IMR-90 (cell line): ENCODE measurements at regions not wholly inside any gene's neighbourhood (a gene's known extent, or its start where the extent isn't known, plus 50 kb on each side); places are given as distances from the start of the nearest gene placed in this dataset.
A peak's percentile ranks its signal among the peaks of the same experiment; 100 is the strongest.

Source experiments
- ATAC-seq: fragments of 200-7000 bp; cut with Tn5 transposase; 2 replicates; pipeline ENCODE4 v1.9.1; 2020; ENCODE audit warnings: low read depth, mild to moderate bottlenecking, moderate library complexity
- BruUV-seq: library from RNA; stranded (reverse); fragments of 400-500 nt; replicated peaks from 2 replicates; lab custom pipeline; 2021; lab: Mats Ljungman, UMichigan
- CTCF ChIA-PET: fragments of 300-600 bp; formaldehyde crosslinking; extraction: SDS; loops from one replicate; lab custom pipeline; 2021; ENCODE audit warnings: antibody characterized with exemption; lab: Yijun Ruan, JAX
- POLR2A ChIA-PET: fragments of 300-600 bp; sonication (Branson Sonifier 250); formaldehyde crosslinking; loops from one replicate; lab custom pipeline; 2022; ENCODE audit warnings: antibody characterized with exemption; ENCODE audit not compliant: unreplicated experiment; lab: Charles Lee
- DNase-seq: peaks from one replicate; pipeline ENCODE4 v3.0.0; 2013
- H2AFZ ChIP-seq: replicated peaks from 2 replicates; pipeline ENCODE3; 2013; ENCODE audit warnings: low read length, mild to moderate bottlenecking; ENCODE audit not compliant: poor library complexity
- H2AK5ac ChIP-seq: 2 replicates; pipeline ENCODE4 v1.6.1; 2013; ENCODE audit warnings: low read depth, low read length, inconsistent platforms
- H2AK9ac ChIP-seq: replicated peaks from 2 replicates; pipeline ENCODE3; 2013; ENCODE audit warnings: mild to moderate bottlenecking, low read depth, low read length, moderate library complexity; ENCODE audit not compliant: poor library complexity
- H2BK120ac ChIP-seq: 2 replicates; pipeline ENCODE4 v1.6.1; 2013; ENCODE audit warnings: low read depth, low read length, inconsistent platforms
- H2BK15ac ChIP-seq: 3 replicates; pipeline ENCODE4 v1.6.1; 2013; ENCODE audit warnings: low read depth, low read length, inconsistent platforms
- H2BK20ac ChIP-seq: 2 replicates; pipeline ENCODE4 v1.6.1; 2013; ENCODE audit warnings: low read depth, mild to moderate bottlenecking, inconsistent platforms, low read length, moderate library complexity
- H2BK5ac ChIP-seq: 2 replicates; pipeline ENCODE4 v1.6.1; 2013; ENCODE audit warnings: mild to moderate bottlenecking, low read depth, low read length, inconsistent platforms; ENCODE audit not compliant: poor library complexity, severe bottlenecking
- H3K14ac ChIP-seq: replicated peaks from 2 replicates; pipeline ENCODE4 v1.6.1; 2013; ENCODE audit warnings: low read depth, low read length, inconsistent platforms
- H3K18ac ChIP-seq: 2 replicates; pipeline ENCODE4 v1.6.1; 2013; ENCODE audit warnings: low read depth, low read length, control low read depth
- H3K23ac ChIP-seq: 2 replicates; pipeline ENCODE4 v1.6.1; 2013; ENCODE audit warnings: low read depth, low read length, inconsistent platforms
- H3K27ac ChIP-seq: 2 replicates; pipeline ENCODE4 v1.5.1; 2013; ENCODE audit warnings: mild to moderate bottlenecking, control low read depth, low read length; ENCODE audit not compliant: insufficient read depth
- H3K27me3 ChIP-seq: 2 replicates; pipeline ENCODE4 v1.6.1; 2013; ENCODE audit warnings: low read length; ENCODE audit not compliant: control insufficient read depth, insufficient read depth
- H3K36me3 ChIP-seq: 2 replicates; pipeline ENCODE4 v1.6.1; 2013; ENCODE audit warnings: low read length, mixed read lengths; ENCODE audit not compliant: control insufficient read depth, insufficient read depth
- H3K4ac ChIP-seq: 2 replicates; pipeline ENCODE4 v1.6.1; 2013; ENCODE audit warnings: low read depth, low read length, inconsistent platforms
- H3K4me1 ChIP-seq: 2 replicates; pipeline ENCODE4 v1.6.1; 2013; ENCODE audit warnings: low read length, mixed read lengths; ENCODE audit not compliant: control insufficient read depth, insufficient read depth
- H3K4me2 ChIP-seq: 2 replicates; pipeline ENCODE4 v1.6.1; 2013; ENCODE audit warnings: low read depth, mild to moderate bottlenecking, control low read depth, low read length, moderate library complexity
- H3K4me3 ChIP-seq: 2 replicates; pipeline ENCODE4 v1.5.1; 2013; ENCODE audit warnings: low read depth, mild to moderate bottlenecking, control low read depth, low read length, moderate library complexity; ENCODE audit not compliant: insufficient read depth
- H3K56ac ChIP-seq: 2 replicates; pipeline ENCODE4 v1.6.1; 2013; ENCODE audit warnings: low read length, inconsistent platforms; ENCODE audit not compliant: insufficient read depth; ENCODE audit errors: extremely low read depth
- H3K79me1 ChIP-seq, 2 experiments: 2 replicates each; pipeline ENCODE4 v1.6.1; 2013; ENCODE audit warnings: low read length in 2 of 2, inconsistent platforms in 1 of 2, low read depth in 1 of 2
- H3K9ac ChIP-seq: 2 replicates; pipeline ENCODE4 v1.6.1; 2013; ENCODE audit warnings: low read depth, low read length, control low read depth
- H3K9me1 ChIP-seq: 2 replicates; pipeline ENCODE4 v1.6.1; 2013; ENCODE audit warnings: low read length, inconsistent platforms; ENCODE audit not compliant: insufficient read depth
- H3K9me3 ChIP-seq: 2 replicates; pipeline ENCODE4 v1.6.1; 2013; ENCODE audit warnings: low read length; ENCODE audit not compliant: control insufficient read depth, insufficient read depth
- H4K20me1 ChIP-seq: 2 replicates; pipeline ENCODE4 v1.6.1; 2013; ENCODE audit warnings: low read length, inconsistent platforms; ENCODE audit not compliant: insufficient read depth
- H4K5ac ChIP-seq: 2 replicates; pipeline ENCODE4 v1.6.1; 2013; ENCODE audit warnings: mild to moderate bottlenecking, low read depth, low read length, control low read depth
- H4K8ac ChIP-seq, 2 experiments: 2 replicates each; pipeline ENCODE4 v1.6.1; 2013; ENCODE audit warnings: low read depth in 2 of 2, low read length in 2 of 2, control low read depth in 1 of 2, inconsistent platforms in 1 of 2
- H4K91ac ChIP-seq: 2 replicates; pipeline ENCODE4 v1.6.1; 2013; ENCODE audit warnings: low read depth, low read length, inconsistent platforms; ENCODE audit not compliant: insufficient read depth
- BHLHE40 ChIP-seq: fragments of 150-350 bp; IDR thresholded peaks from 2 replicates; pipeline ENCODE4 v1.6.1; 2016; ENCODE audit warnings: mild to moderate bottlenecking, low read depth, low read length
- CEBPB ChIP-seq: IDR thresholded peaks from 2 replicates; pipeline ENCODE4 v1.6.1; 2012; ENCODE audit warnings: low read depth, low read length, improper control_type of control experiment
- CHD1 ChIP-seq: IDR thresholded peaks from 2 replicates; pipeline ENCODE4 v1.6.1; 2012; ENCODE audit warnings: low read depth, low read length, improper control_type of control experiment
- CTCF ChIP-seq: conservative IDR thresholded peaks from 2 replicates; pipeline ENCODE4 v1.5.1; 2012; ENCODE audit warnings: mild to moderate bottlenecking, low read depth, low read length, improper control_type of control experiment
- ELK1 ChIP-seq: fragments of 150-350 bp; IDR thresholded peaks from 2 replicates; pipeline ENCODE4 v1.6.1; 2016; ENCODE audit warnings: low read depth, mild to moderate bottlenecking, low read length, moderate library complexity, borderline replicate concordance
- FOS ChIP-seq: fragments of 150-350 bp; IDR thresholded peaks from 2 replicates; pipeline ENCODE4 v1.6.1; 2016; ENCODE audit warnings: low read depth, low read length
- MAFK ChIP-seq: IDR thresholded peaks from 2 replicates; pipeline ENCODE4 v1.6.1; 2012; ENCODE audit warnings: low read depth, low read length, improper control_type of control experiment
- MAZ ChIP-seq: IDR thresholded peaks from 2 replicates; pipeline ENCODE4 v1.6.1; 2012; ENCODE audit warnings: low read depth, mild to moderate bottlenecking, low read length, improper control_type of control experiment, moderate library complexity, borderline replicate concordance
- MXI1 ChIP-seq: IDR thresholded peaks from 2 replicates; pipeline ENCODE4 v1.6.1; 2012; ENCODE audit warnings: low read depth, mild to moderate bottlenecking, low read length, moderate library complexity, borderline replicate concordance
- NFE2L2 ChIP-seq: fragments of 150-350 bp; IDR thresholded peaks from 2 replicates; pipeline ENCODE4 v1.6.1; 2016; ENCODE audit warnings: low read depth, mild to moderate bottlenecking, low read length
- POLR2A ChIP-seq: IDR thresholded peaks from 2 replicates; pipeline ENCODE4 v1.6.1; 2012; ENCODE audit warnings: mild to moderate bottlenecking, low read depth, low read length
- RAD21 ChIP-seq: IDR thresholded peaks from 2 replicates; pipeline ENCODE4 v1.6.1; 2012; ENCODE audit warnings: low read length, improper control_type of control experiment
- RCOR1 ChIP-seq: IDR thresholded peaks from 2 replicates; pipeline ENCODE4 v1.6.1; 2012; ENCODE audit warnings: mild to moderate bottlenecking, low read length, improper control_type of control experiment; ENCODE audit not compliant: insufficient replicate concordance
- RFX5 ChIP-seq: IDR thresholded peaks from 2 replicates; pipeline ENCODE4 v1.8.0; 2012; ENCODE audit warnings: low read depth, mild to moderate bottlenecking, low read length, moderate library complexity
- SMC3 ChIP-seq: fragments of 150-350 bp; IDR thresholded peaks from 2 replicates; pipeline ENCODE4 v1.6.1; 2016; ENCODE audit warnings: low read depth, mild to moderate bottlenecking, antibody characterized with exemption, low read length, moderate library complexity
- USF2 ChIP-seq: fragments of 150-350 bp; IDR thresholded peaks from 2 replicates; pipeline ENCODE4 v1.6.1; 2017; ENCODE audit warnings: mild to moderate bottlenecking, antibody characterized with exemption, low read length, low read depth
- WGBS, 2 experiments: methylation state at CpG; one replicate each; pipeline versions ENCODE4 v1.1.5 to v1.1.7; 2013; ENCODE audit warnings: missing lambda C conversion rate in 2 of 2; ENCODE audit not compliant: insufficient read length in 1 of 2; ENCODE audit errors: extremely low coverage in 2 of 2; 5-methylcytosine and 5-hydroxymethylcytosine counted together
- dilution Hi-C: fragments of 300-500 bp; cut with HindIII; formaldehyde crosslinking; loops from one replicate; pipeline ENCODE4 v1.14.3; 2018; ENCODE audit warnings: low sequenced_read_pairs; ENCODE audit not compliant: unreplicated experiment
- in situ Hi-C: fragments of 300-500 bp; cut with MboI; formaldehyde crosslinking; loops from 3 replicates; pipeline ENCODE4 v1.14.3; 2019; ENCODE audit warnings: low sequenced_read_pairs, inconsistent platforms, mixed read lengths
- intact Hi-C: fragments of 100-400 bp; cut with micrococcal nuclease; formaldehyde crosslinking; loops from 2 replicates; pipeline ENCODE4 v1.10.0; 2022

- Histone ChIP-seq H3K18ac (no peak overlapping the region), H2BK20ac (no peak overlapping the region), H4K8ac (no peak overlapping the region), H2AK9ac (no peak overlapping the region), H2BK5ac (no peak overlapping the region), H3K56ac (no peak overlapping the region), H3K4me1 (peaks cover 12% of the 10 kb centered on the region), H3K36me3 (no peaks in the 10 kb centered on the region), H2BK120ac (no peak overlapping the region), H3K27ac (no peak overlapping the region), H3K79me1 (no peaks in the 10 kb centered on the region), H4K91ac (no peak overlapping the region), H2AK5ac (no peak overlapping the region), H2BK15ac (no peak overlapping the region), H3K9me1 (peaks cover 14% of the 10 kb centered on the region), H3K9me3 (no peaks in the 10 kb centered on the region), H3K4me2 (no peak overlapping the region), H4K20me1 (no peaks in the 10 kb centered on the region; the same call in 1 of the 2 replicates), H3K23ac (no peak overlapping the region), H3K9ac (no peak overlapping the region), H2AFZ (no peak overlapping the region), H4K5ac (no peak overlapping the region), H3K14ac (no peak overlapping the region), H3K4me3 (no peak overlapping the region), H3K4ac (no peak overlapping the region), H3K27me3 (no peaks in the 10 kb centered on the region)
- no TSS peak for BruUV-seq
- ChIA-PET CTCF (no interaction called here), POLR2A (no interaction called here)
- TF ChIP-seq MAZ (no peak), FOS (no peak), MXI1 (no peak), CTCF (no peak), POLR2A (no peak), USF2 (no peak), RCOR1 (no peak), SMC3 (no peak), CEBPB (no peak), ELK1 (no peak), MAFK (no peak), RFX5 (no peak), NFE2L2 (no peak), CHD1 (no peak), RAD21 (no peak), BHLHE40 (no peak)
- no CpG with 5 or more reads among the region's 2 CpGs for WGBS, 2 experiments
- intact Hi-C loops = no loop called here
- in situ Hi-C loops = no loop called here
- dilution Hi-C loops = no loop called here
- peak; percentile 44 for DNase-seq
- ATAC-seq = peak; percentile 18; the same call in 1 of the 2 replicates
Observed at GRCh38 chr4:124181039-124181438, 531.5 kb downstream of the ANKRD50 start.
